HCT116 (cell line): ENCODE measurements at regions not wholly inside any gene's neighbourhood (a gene's known extent, or its start where the extent isn't known, plus 50 kb on each side); places are given as distances from the start of the nearest gene placed in this dataset.

Source experiments
- ATAC-seq: fragments of 200-7000 bp; cut with Tn5 transposase; 2 replicates; pipeline ENCODE4 v1.9.1; 2020; ENCODE audit warnings: mild to moderate bottlenecking, moderate library complexity
- BruUV-seq: library from RNA; stranded (reverse); fragments of 400-500 nt; replicated peaks from 2 replicates; lab custom pipeline; 2021; lab: Mats Ljungman, UMichigan
- CTCF ChIA-PET: fragments of 300-600 bp; sonication (Branson Sonifier 250); formaldehyde crosslinking; loops from one replicate; lab custom pipeline; 2021; ENCODE audit warnings: antibody characterized with exemption; lab: Charles Lee
- POLR2A ChIA-PET: fragments of 300-600, 350-600 bp; sonication (Branson Sonifier 250); formaldehyde crosslinking; loops from one replicate; lab custom pipeline; 2021; ENCODE audit warnings: antibody characterized with exemption; lab: Charles Lee
- RAD21 ChIA-PET, 2 experiments: fragments of 300-600 bp; sonication (Branson Sonifier 250); formaldehyde crosslinking; loops; one replicate each; lab custom pipeline; 2023; ENCODE audit warnings: low total read pairs in 2 of 2; ENCODE audit not compliant: uncharacterized antibody in 2 of 2, unreplicated experiment in 2 of 2, low non-redundant PET in 1 of 2; lab: Charles Lee
- DNase-seq: peaks from one replicate; pipeline ENCODE4 v3.0.0-alpha.2; 2010; ENCODE audit warnings: low read depth, low spot score
- H2AFZ ChIP-seq: fragments of 200-600 bp; shearing (Covaris generic), sonication (generic); 2 replicates; pipeline ENCODE4 v1.6.1; 2017; ENCODE audit warnings: low read depth, mixed run types, mixed read lengths, antibody characterized with exemption, low read length; ENCODE audit not compliant: poor library complexity, severe bottlenecking
- H3K27ac ChIP-seq: 2 replicates; pipeline ENCODE4 v1.5.1; 2012; ENCODE audit warnings: low read depth, low read length
- H3K27me3 ChIP-seq: fragments of 200-600 bp; sonication (generic); 2 replicates; pipeline ENCODE4 v1.6.1; 2016; ENCODE audit warnings: mixed run types, low read length, mixed read lengths; ENCODE audit not compliant: insufficient read depth
- H3K36me3 ChIP-seq, 2 experiments: fragments of 200-500 bp in 1 of 2; fragments of 200-600 bp in 1 of 2; sonication (Bioruptor generic) in 1 of 2; sonication (generic) in 1 of 2; 2 replicates each; pipeline versions ENCODE4 v1.5.1 to v1.6.1; 2014 to 2016; ENCODE audit warnings: low read length in 2 of 2, inconsistent platforms in 1 of 2, mixed read lengths in 1 of 2, mixed run types in 1 of 2; ENCODE audit not compliant: insufficient read depth in 2 of 2, control insufficient read depth in 1 of 2
- H3K4me1 ChIP-seq, 2 experiments: fragments of 200-600 bp in 1 of 2; sonication (generic) in 1 of 2; 2 replicates each; pipeline versions ENCODE4 v1.5.1 to v1.6.1; 2012 to 2017; ENCODE audit warnings: low read length in 2 of 2, inconsistent platforms in 1 of 2, mild to moderate bottlenecking in 1 of 2, mixed read lengths in 1 of 2, mixed run types in 1 of 2, moderate library complexity in 1 of 2; ENCODE audit not compliant: insufficient read depth in 2 of 2, control insufficient read depth in 1 of 2
- H3K4me2 ChIP-seq: fragments of 200-600 bp; sonication (generic); 2 replicates; pipeline ENCODE4 v1.6.1; 2017; ENCODE audit warnings: mixed run types, low read length, mixed read lengths
- H3K4me3 ChIP-seq, 2 experiments: fragments of 200-600 bp in 1 of 2; sonication (generic) in 1 of 2; replicated peaks in 1 of 2; 2 replicates each; pipeline ENCODE4 v1.5.1; 2011 to 2016; ENCODE audit warnings: low read length in 2 of 2, control low read depth in 1 of 2, low read depth in 1 of 2, mild to moderate bottlenecking in 1 of 2, mixed read lengths in 1 of 2, mixed run types in 1 of 2
- H3K79me2 ChIP-seq: fragments of 200-600 bp; sonication (generic); 2 replicates; pipeline ENCODE4 v1.6.1; 2017; ENCODE audit warnings: mild to moderate bottlenecking, mixed run types, low read length, moderate library complexity, mixed read lengths; ENCODE audit not compliant: insufficient read depth
- H3K9ac ChIP-seq: fragments of 200-600 bp; sonication (generic); 2 replicates; pipeline ENCODE4 v1.6.1; 2016; ENCODE audit warnings: low read length, mixed read lengths
- H3K9me2 ChIP-seq: fragments of 200-600 bp; sonication (generic), shearing (Covaris generic); 2 replicates; pipeline ENCODE4 v1.6.1; 2017; ENCODE audit warnings: mixed run types, mild to moderate bottlenecking, moderate library complexity; ENCODE audit not compliant: insufficient read depth
- H3K9me3 ChIP-seq, 2 experiments: fragments of 200-500 bp in 1 of 2; fragments of 200-600 bp in 1 of 2; sonication (Bioruptor generic) in 1 of 2; sonication (generic) in 1 of 2; 2 replicates each; pipeline ENCODE4 v1.6.1; 2014 to 2017; ENCODE audit warnings: low read length in 2 of 2, mixed read lengths in 2 of 2, inconsistent platforms in 1 of 2, low read depth in 1 of 2, mild to moderate bottlenecking in 1 of 2, mixed run types in 1 of 2, moderate library complexity in 1 of 2; ENCODE audit not compliant: control insufficient read depth in 1 of 2, insufficient read depth in 1 of 2
- H4K20me1 ChIP-seq: fragments of 200-600 bp; sonication (generic), shearing (Covaris generic); 2 replicates; pipeline ENCODE4 v1.6.1; 2017; ENCODE audit warnings: mixed run types, mild to moderate bottlenecking, moderate library complexity; ENCODE audit not compliant: insufficient read depth
- EGR1 ChIP-seq: IDR thresholded peaks from 2 replicates; pipeline ENCODE4 v1.6.1; 2012; ENCODE audit warnings: low read depth
- EZH2 ChIP-seq: fragments of 200-600 bp; sonication (generic); IDR thresholded peaks from 2 replicates; pipeline ENCODE4 v1.6.1; 2017; ENCODE audit warnings: antibody characterized with exemption, mixed run types
- EZH2phosphoT487 ChIP-seq: fragments of 200-600 bp; IDR thresholded peaks from 2 replicates; pipeline ENCODE4 v1.6.1; 2018; ENCODE audit warnings: antibody characterized with exemption, borderline replicate concordance
- FOSL1 ChIP-seq: IDR thresholded peaks from 2 replicates; pipeline ENCODE4 v1.6.1; 2012; ENCODE audit warnings: low read depth
- JUND ChIP-seq: IDR thresholded peaks from 2 replicates; pipeline ENCODE4 v1.6.1; 2012
- POLR2A ChIP-seq: IDR thresholded peaks from 2 replicates; pipeline ENCODE4 v1.7.0; 2011; ENCODE audit warnings: borderline replicate concordance; ENCODE audit not compliant: insufficient read depth, insufficient read length; ENCODE audit errors: extremely low read depth
- RAD21 ChIP-seq: IDR thresholded peaks from 2 replicates; pipeline ENCODE4 v1.6.1; 2012; ENCODE audit warnings: low read depth, mild to moderate bottlenecking
- SP1 ChIP-seq: IDR thresholded peaks from 2 replicates; pipeline ENCODE4 v1.6.1; 2012; ENCODE audit warnings: low read depth
- SRF ChIP-seq: IDR thresholded peaks from 2 replicates; pipeline ENCODE4 v1.6.1; 2012; ENCODE audit warnings: low read depth
- TCF7L2 ChIP-seq: IDR thresholded peaks from 2 replicates; pipeline ENCODE4 v1.7.0; 2011; ENCODE audit warnings: borderline replicate concordance, inconsistent platforms; ENCODE audit not compliant: insufficient read depth, insufficient read length; ENCODE audit errors: extremely low read depth
- YY1 ChIP-seq: IDR thresholded peaks from 2 replicates; pipeline ENCODE4 v1.6.1; 2011; ENCODE audit warnings: low read length, low read depth, moderate library complexity, mild to moderate bottlenecking; ENCODE audit not compliant: insufficient replicate concordance; ENCODE audit errors: extremely low read depth
- ZFX ChIP-seq: fragments of 450-650 bp; IDR thresholded peaks from 2 replicates; pipeline ENCODE4 v1.6.1; 2017
- ZNF274 ChIP-seq: fragments of 200-500 bp; sonication (Bioruptor generic); IDR thresholded peaks from 2 replicates; pipeline ENCODE4 v1.6.1; 2014; ENCODE audit warnings: mild to moderate bottlenecking, low read depth, low read length, inconsistent platforms
- intact Hi-C: fragments of 100-400 bp; cut with micrococcal nuclease; formaldehyde crosslinking; loops from 2 replicates; pipeline ENCODE4 v1.10.0; 2022
- TF ChIP-seq, protein P1 (sequence below), 3 experiments: fragments of 200-600 bp in 1 of 3; sonication (generic) in 1 of 3; IDR thresholded peaks in 2 of 3; conservative IDR thresholded peaks in 1 of 3; 2 replicates each; pipeline ENCODE4 v1.5.1; 2012 to 2017; ENCODE audit warnings: low read depth in 2 of 3, low read length in 2 of 3, antibody characterized with exemption in 1 of 3, borderline replicate concordance in 1 of 3, control low read depth in 1 of 3, mild to moderate bottlenecking in 1 of 3, mixed read lengths in 1 of 3, mixed run types in 1 of 3, moderate library complexity in 1 of 3; ENCODE audit not compliant: insufficient read depth in 1 of 3
- TF ChIP-seq, protein P2 (sequence below): IDR thresholded peaks from 2 replicates; pipeline ENCODE4 v1.6.1; 2012

DNA sequence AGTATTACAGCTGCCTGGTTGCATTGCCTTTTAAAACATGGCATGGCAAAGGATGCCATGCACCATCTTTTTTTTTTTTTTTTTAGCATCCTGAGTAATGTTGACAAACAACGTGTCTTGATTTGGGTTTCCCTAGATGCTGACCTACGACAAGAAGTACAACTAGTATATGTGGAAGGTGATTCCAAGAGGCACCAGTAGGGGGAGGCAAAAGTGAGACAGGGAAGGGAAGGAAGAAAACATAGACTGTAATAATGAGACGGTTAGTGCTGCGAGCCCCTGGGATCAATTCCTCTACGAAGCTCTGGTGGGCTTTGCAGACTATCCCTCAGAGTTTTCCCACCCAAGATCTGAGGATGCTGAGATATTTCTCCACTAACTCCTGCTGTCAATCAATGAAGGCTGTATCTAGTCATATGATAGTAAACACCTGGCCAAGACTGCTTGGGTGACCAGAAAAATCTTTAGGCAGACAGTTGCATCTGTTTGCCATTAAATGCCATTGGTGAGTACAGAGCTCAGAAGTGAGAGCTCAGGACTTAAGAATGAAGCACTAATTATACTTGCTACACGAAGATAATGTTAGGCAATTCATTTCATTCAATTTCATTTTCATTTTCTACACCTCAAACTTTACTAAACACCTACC lies 458.6 kb upstream of the GOT2 start:
- no peaks in the 10 kb centered on the region for H4K20me1 ChIP-seq
- POLR2A ChIA-PET = no interaction called here
- TF ChIP-seq SRF = no peak
- TF ChIP-seq, protein P1, sequence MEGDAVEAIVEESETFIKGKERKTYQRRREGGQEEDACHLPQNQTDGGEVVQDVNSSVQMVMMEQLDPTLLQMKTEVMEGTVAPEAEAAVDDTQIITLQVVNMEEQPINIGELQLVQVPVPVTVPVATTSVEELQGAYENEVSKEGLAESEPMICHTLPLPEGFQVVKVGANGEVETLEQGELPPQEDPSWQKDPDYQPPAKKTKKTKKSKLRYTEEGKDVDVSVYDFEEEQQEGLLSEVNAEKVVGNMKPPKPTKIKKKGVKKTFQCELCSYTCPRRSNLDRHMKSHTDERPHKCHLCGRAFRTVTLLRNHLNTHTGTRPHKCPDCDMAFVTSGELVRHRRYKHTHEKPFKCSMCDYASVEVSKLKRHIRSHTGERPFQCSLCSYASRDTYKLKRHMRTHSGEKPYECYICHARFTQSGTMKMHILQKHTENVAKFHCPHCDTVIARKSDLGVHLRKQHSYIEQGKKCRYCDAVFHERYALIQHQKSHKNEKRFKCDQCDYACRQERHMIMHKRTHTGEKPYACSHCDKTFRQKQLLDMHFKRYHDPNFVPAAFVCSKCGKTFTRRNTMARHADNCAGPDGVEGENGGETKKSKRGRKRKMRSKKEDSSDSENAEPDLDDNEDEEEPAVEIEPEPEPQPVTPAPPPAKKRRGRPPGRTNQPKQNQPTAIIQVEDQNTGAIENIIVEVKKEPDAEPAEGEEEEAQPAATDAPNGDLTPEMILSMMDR (IDR thresholded peaks at IDR 0.05 in 2 of 3, conservative IDR thresholded peaks at IDR 0.05 in 1 of 3; ENCODE audit: borderline replicate concordance in 1 of 3, insufficient read depth in 1 of 3, low read depth in 2 of 3, low read length in 2 of 3) = peak in 2 of 3 experiments; percentile 23 to 25; a peak in 2 of 6 replicates
- H2AFZ ChIP-seq = no peak overlapping the region
- no peaks in the 10 kb centered on the region for H3K9me2 ChIP-seq
- DNase-seq = no peak
- no peak overlapping the region for H3K9ac ChIP-seq
- CTCF ChIA-PET = no interaction called here
- no peaks in the 10 kb centered on the region for H3K27me3 ChIP-seq
- no TSS peak for BruUV-seq
- no peak overlapping the region for H3K4me2 ChIP-seq
- H3K4me3 ChIP-seq = no peak overlapping the region
- intact Hi-C loops = no loop called here
- no peaks in the 10 kb centered on the region for H3K79me2 ChIP-seq
- no peaks in the 10 kb centered on the region for H3K36me3 ChIP-seq
- peaks cover 0 to 13% of the 10 kb centered on the region in 2 experiments; a peak in 2 of 4 replicates for H3K9me3 ChIP-seq
- RAD21 ChIA-PET = no interaction called here
- H3K27ac ChIP-seq = no peak overlapping the region
- H3K4me1 ChIP-seq = no peaks in the 10 kb centered on the region
- ATAC-seq = no peak

DNA sequence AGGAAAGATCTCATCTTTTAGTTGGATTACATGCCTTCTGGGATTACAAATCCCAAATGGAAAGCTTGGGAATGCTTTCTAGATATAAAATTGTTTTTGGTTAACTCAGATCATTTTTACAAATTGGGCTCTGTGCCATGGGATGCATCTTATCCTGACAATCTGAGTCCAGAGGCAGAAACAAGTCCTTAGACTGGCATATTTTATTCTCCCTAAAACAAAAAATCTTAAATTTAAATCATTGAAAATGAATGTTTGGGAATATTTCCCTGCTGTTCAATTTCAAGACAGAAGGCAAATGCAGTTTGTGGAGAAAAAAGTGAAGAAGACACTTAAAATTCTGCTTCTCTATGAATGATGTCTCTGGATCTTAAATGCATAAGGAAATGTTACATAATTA lies 456.6 kb upstream of the GOT2 start:
- Histone ChIP-seq H3K9me3 (peaks cover 0 to 9% of the 10 kb centered on the region in 2 experiments; a peak in 2 of 4 replicates), H3K4me2 (no peak overlapping the region), H3K27ac (no peak overlapping the region), H3K9ac (no peak overlapping the region), H3K27me3 (no peaks in the 10 kb centered on the region), H3K9me2 (no peaks in the 10 kb centered on the region), H2AFZ (no peak overlapping the region), H3K79me2 (no peaks in the 10 kb centered on the region), H3K36me3 (no peaks in the 10 kb centered on the region), H4K20me1 (no peaks in the 10 kb centered on the region), H3K4me3 (no peak overlapping the region), H3K4me1 (no peaks in the 10 kb centered on the region)
- DNase-seq (no peak), ATAC-seq (no peak)
- BruUV-seq = no TSS peak
- ChIA-PET CTCF (no interaction called here), POLR2A (no interaction called here), RAD21 (no interaction called here)
- intact Hi-C loops = no loop called here
- TF ChIP-seq ZNF274 = no peak
- TF ChIP-seq FOSL1 = no peak
- TF ChIP-seq, protein P2, sequence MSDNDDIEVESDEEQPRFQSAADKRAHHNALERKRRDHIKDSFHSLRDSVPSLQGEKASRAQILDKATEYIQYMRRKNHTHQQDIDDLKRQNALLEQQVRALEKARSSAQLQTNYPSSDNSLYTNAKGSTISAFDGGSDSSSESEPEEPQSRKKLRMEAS = no peak
- no peak for TF ChIP-seq POLR2A
- no peak for TF ChIP-seq YY1
- no peak for TF ChIP-seq EZH2
- TF ChIP-seq ZFX = no peak
- TF ChIP-seq JUND = no peak
- no peak for TF ChIP-seq EZH2phosphoT487
- no peak for TF ChIP-seq SRF
- TF ChIP-seq, protein P1 (IDR thresholded peaks at IDR 0.05 in 2 of 3, conservative IDR thresholded peaks at IDR 0.05 in 1 of 3; ENCODE audit: borderline replicate concordance in 1 of 3, insufficient read depth in 1 of 3, low read depth in 2 of 3, low read length in 2 of 3) = no peak
- TF ChIP-seq RAD21 = no peak
- TF ChIP-seq SP1 = no peak
- TF ChIP-seq TCF7L2 = no peak
- no peak for TF ChIP-seq EGR1
